ENCODE measurements at regions not wholly inside any gene's neighbourhood (a gene's known extent, or its start where the extent isn't known, plus 50 kb on each side); places are given as distances from the start of the nearest gene placed in this dataset.

- TF ChIP-seq CTCF (IDR thresholded peaks at IDR 0.05; ENCODE audit: insufficient read depth, low read length, poor library complexity, severe bottlenecking), result no peak
- Histone ChIP-seq H3K36me3 (ENCODE audit: control insufficient read depth, insufficient read depth, low read length) (no peaks in the 10 kb centered on the region), H3K4me3 (replicated peaks; ENCODE audit: low read depth, low read length) (no peak overlapping the region), H3K27me3 (replicated peaks; ENCODE audit: control insufficient read depth, insufficient read depth, low read length) (no peaks in the 10 kb centered on the region)
- no peak for DNase-seq (ENCODE audit: extremely low read depth, insufficient read length)
These were observed 445.1 kb downstream of the TMA16 start for GRCh38 chr4:163939597-163939996.

GRCh38 chr4:163941221-163941905 lies 446.9 kb downstream of the TMA16 start:
- Histone ChIP-seq H3K36me3 (ENCODE audit: control insufficient read depth, insufficient read depth, low read length) (no peaks in the 10 kb centered on the region), H3K27me3 (replicated peaks; ENCODE audit: control insufficient read depth, insufficient read depth, low read length) (no peaks in the 10 kb centered on the region), H3K4me3 (replicated peaks; ENCODE audit: low read depth, low read length) (no peak overlapping the region)
- DNase-seq (ENCODE audit: extremely low read depth, insufficient read length), result no peak
- TF ChIP-seq CTCF (IDR thresholded peaks at IDR 0.05; ENCODE audit: insufficient read depth, low read length, poor library complexity, severe bottlenecking), result no peak

GRCh38 chr4:163948920-163949455 lies 454.5 kb downstream of the TMA16 start:
- no peaks in the 10 kb centered on the region for H3K27me3 ChIP-seq (replicated peaks; ENCODE audit: control insufficient read depth, insufficient read depth, low read length)
- TF ChIP-seq CTCF (IDR thresholded peaks at IDR 0.05; ENCODE audit: insufficient read depth, low read length, poor library complexity, severe bottlenecking), result no peak
- no peaks in the 10 kb centered on the region for H3K36me3 ChIP-seq (ENCODE audit: control insufficient read depth, insufficient read depth, low read length)
- DNase-seq (ENCODE audit: extremely low read depth, insufficient read length), result no peak
- no peak overlapping the region for H3K4me3 ChIP-seq (replicated peaks; ENCODE audit: low read depth, low read length)

- H3K36me3 ChIP-seq (ENCODE audit: control insufficient read depth, insufficient read depth, low read length), result no peaks in the 10 kb centered on the region
- H3K27me3 ChIP-seq (replicated peaks; ENCODE audit: control insufficient read depth, insufficient read depth, low read length), result no peaks in the 10 kb centered on the region
- no peak overlapping the region for H3K4me3 ChIP-seq (replicated peaks; ENCODE audit: low read depth, low read length)
- DNase-seq (ENCODE audit: extremely low read depth, insufficient read length), result no peak
- no peak for TF ChIP-seq CTCF (IDR thresholded peaks at IDR 0.05; ENCODE audit: insufficient read depth, low read length, poor library complexity, severe bottlenecking)
These were observed 455.6 kb downstream of the TMA16 start for GRCh38 chr4:163949976-163950601.

- no peaks in the 10 kb centered on the region for H3K36me3 ChIP-seq (ENCODE audit: control insufficient read depth, insufficient read depth, low read length)
- no peak overlapping the region for H3K4me3 ChIP-seq (replicated peaks; ENCODE audit: low read depth, low read length)
- no peak for DNase-seq (ENCODE audit: extremely low read depth, insufficient read length)
- no peak for TF ChIP-seq CTCF (IDR thresholded peaks at IDR 0.05; ENCODE audit: insufficient read depth, low read length, poor library complexity, severe bottlenecking)
- H3K27me3 ChIP-seq (replicated peaks; ENCODE audit: control insufficient read depth, insufficient read depth, low read length), result no peaks in the 10 kb centered on the region
These were observed 460.8 kb downstream of the TMA16 start for GRCh38 chr4:163955288-163955687.

All from GM06990 (cell line).